PC-3 (cell line): ENCODE measurements at regions not wholly inside any gene's neighbourhood (a gene's known extent, or its start where the extent isn't known, plus 50 kb on each side); places are given as distances from the start of the nearest gene placed in this dataset.

ENCODE experiments used
- EZH2 ChIP-seq: fragments of 300-600 bp; sonication (generic); IDR thresholded peaks from one replicate; pipeline ENCODE4 v1.6.1; 2017; ENCODE audit warnings: antibody characterized with exemption, mild to moderate bottlenecking, low read length; ENCODE audit not compliant: unreplicated experiment
- EZH2phosphoT487 ChIP-seq: fragments of 300-600 bp; sonication (generic); IDR thresholded peaks from 2 replicates; pipeline ENCODE4 v1.6.1; 2018; ENCODE audit warnings: mild to moderate bottlenecking, antibody characterized with exemption, low read length, borderline replicate concordance
- TF ChIP-seq, protein P1 (sequence below): fragments of 300-600 bp; sonication (generic); conservative IDR thresholded peaks from 2 replicates; pipeline ENCODE4 v1.5.1; 2017; ENCODE audit warnings: antibody characterized with exemption, low read depth, mild to moderate bottlenecking, low read length

DNA sequence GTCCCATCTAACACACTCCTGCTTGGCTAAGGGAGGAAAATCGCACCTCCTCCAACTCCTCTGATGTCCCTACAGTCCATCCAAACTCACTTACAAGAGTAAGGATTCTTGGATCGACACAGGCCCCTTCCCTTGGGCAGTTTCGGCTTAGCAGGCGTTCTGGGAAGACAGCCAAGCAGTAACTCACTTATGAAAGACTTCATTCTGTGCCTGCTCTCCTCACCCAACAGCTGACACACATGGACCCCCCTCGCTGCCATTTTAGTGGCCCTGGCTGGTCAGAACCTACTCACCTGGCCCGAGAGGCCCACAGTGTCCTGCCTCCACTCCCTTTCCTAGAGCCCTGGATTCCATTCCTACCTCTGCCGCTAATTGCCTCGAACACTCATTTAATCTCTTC, 52.3 kb upstream of the BCL2L14 start:
- TF ChIP-seq, protein P1, sequence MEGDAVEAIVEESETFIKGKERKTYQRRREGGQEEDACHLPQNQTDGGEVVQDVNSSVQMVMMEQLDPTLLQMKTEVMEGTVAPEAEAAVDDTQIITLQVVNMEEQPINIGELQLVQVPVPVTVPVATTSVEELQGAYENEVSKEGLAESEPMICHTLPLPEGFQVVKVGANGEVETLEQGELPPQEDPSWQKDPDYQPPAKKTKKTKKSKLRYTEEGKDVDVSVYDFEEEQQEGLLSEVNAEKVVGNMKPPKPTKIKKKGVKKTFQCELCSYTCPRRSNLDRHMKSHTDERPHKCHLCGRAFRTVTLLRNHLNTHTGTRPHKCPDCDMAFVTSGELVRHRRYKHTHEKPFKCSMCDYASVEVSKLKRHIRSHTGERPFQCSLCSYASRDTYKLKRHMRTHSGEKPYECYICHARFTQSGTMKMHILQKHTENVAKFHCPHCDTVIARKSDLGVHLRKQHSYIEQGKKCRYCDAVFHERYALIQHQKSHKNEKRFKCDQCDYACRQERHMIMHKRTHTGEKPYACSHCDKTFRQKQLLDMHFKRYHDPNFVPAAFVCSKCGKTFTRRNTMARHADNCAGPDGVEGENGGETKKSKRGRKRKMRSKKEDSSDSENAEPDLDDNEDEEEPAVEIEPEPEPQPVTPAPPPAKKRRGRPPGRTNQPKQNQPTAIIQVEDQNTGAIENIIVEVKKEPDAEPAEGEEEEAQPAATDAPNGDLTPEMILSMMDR, result no peak
- TF ChIP-seq EZH2 (no peak), EZH2phosphoT487 (no peak)
